ENCODE measurements at regions not wholly inside any gene's neighbourhood (a gene's known extent, or its start where the extent isn't known, plus 50 kb on each side); places are given as distances from the start of the nearest gene placed in this dataset.

GRCh38 chr14:86391085-86391484, 861.1 kb downstream of the FLRT2 start:
- no peaks in the 10 kb centered on the region for H3K36me3 ChIP-seq (ENCODE audit: control insufficient read depth, insufficient read depth, low read length)
- H3K4me3 ChIP-seq (ENCODE audit: low read length): no peak overlapping the region
- H3K4me1 ChIP-seq (ENCODE audit: control insufficient read depth, insufficient read depth, low read length): no peaks in the 10 kb centered on the region
- H3K9me3 ChIP-seq (ENCODE audit: control insufficient read depth, low read depth, low read length): peaks cover 10% of the 10 kb centered on the region
- H3K27ac ChIP-seq (ENCODE audit: low read length): no peak overlapping the region
- no peaks in the 10 kb centered on the region for H3K27me3 ChIP-seq (ENCODE audit: control insufficient read depth, insufficient read depth, low read length)
- WGBS (ENCODE audit: insufficient coverage, low lambda C conversion rate): no CpG with 5 or more reads among the region's 6 CpGs
- DNase-seq: no peak

- no peak for DNase-seq
- Histone ChIP-seq H3K27ac (ENCODE audit: low read length) (no peak overlapping the region), H3K36me3 (ENCODE audit: control insufficient read depth, insufficient read depth, low read length) (no peaks in the 10 kb centered on the region), H3K4me3 (ENCODE audit: low read length) (no peak overlapping the region), H3K4me1 (ENCODE audit: control insufficient read depth, insufficient read depth, low read length) (no peaks in the 10 kb centered on the region), H3K9me3 (ENCODE audit: control insufficient read depth, low read depth, low read length) (peaks cover 7% of the 10 kb centered on the region), H3K27me3 (ENCODE audit: control insufficient read depth, insufficient read depth, low read length) (no peaks in the 10 kb centered on the region)
- no CpG with 5 or more reads among the region's 3 CpGs for WGBS (ENCODE audit: insufficient coverage, low lambda C conversion rate)
Measured at GRCh38 chr14:86388216-86388615, 858.3 kb downstream of the FLRT2 start.

GRCh38 chr14:86373886-86374285, 843.9 kb downstream of the FLRT2 start:
- Histone ChIP-seq H3K4me3 (ENCODE audit: low read length) (no peak overlapping the region), H3K9me3 (ENCODE audit: control insufficient read depth, low read depth, low read length) (no peaks in the 10 kb centered on the region), H3K27ac (ENCODE audit: low read length) (no peak overlapping the region), H3K36me3 (ENCODE audit: control insufficient read depth, insufficient read depth, low read length) (no peaks in the 10 kb centered on the region), H3K27me3 (ENCODE audit: control insufficient read depth, insufficient read depth, low read length) (no peaks in the 10 kb centered on the region), H3K4me1 (ENCODE audit: control insufficient read depth, insufficient read depth, low read length) (no peaks in the 10 kb centered on the region)
- no peak for DNase-seq
- no CpG with 5 or more reads among the region's 1 CpG for WGBS (ENCODE audit: insufficient coverage, low lambda C conversion rate)

- no peaks in the 10 kb centered on the region for H3K36me3 ChIP-seq (ENCODE audit: control insufficient read depth, insufficient read depth, low read length)
- no peaks in the 10 kb centered on the region for H3K9me3 ChIP-seq (ENCODE audit: control insufficient read depth, low read depth, low read length)
- 100% methylated on average over 1 of the region's 1 CpG for WGBS (ENCODE audit: insufficient coverage, low lambda C conversion rate)
- H3K4me1 ChIP-seq (ENCODE audit: control insufficient read depth, insufficient read depth, low read length): no peaks in the 10 kb centered on the region
- H3K4me3 ChIP-seq (ENCODE audit: low read length): no peak overlapping the region
- no peak overlapping the region for H3K27ac ChIP-seq (ENCODE audit: low read length)
- no peak for DNase-seq
- H3K27me3 ChIP-seq (ENCODE audit: control insufficient read depth, insufficient read depth, low read length): no peaks in the 10 kb centered on the region
Measured at GRCh38 chr14:86372402-86372801, 842.5 kb downstream of the FLRT2 start.

GRCh38 chr14:86364634-86365033, 834.7 kb downstream of the FLRT2 start:
- no CpG with 5 or more reads among the region's 4 CpGs for WGBS (ENCODE audit: insufficient coverage, low lambda C conversion rate)
- H3K4me3 ChIP-seq (ENCODE audit: low read length): no peak overlapping the region
- H3K36me3 ChIP-seq (ENCODE audit: control insufficient read depth, insufficient read depth, low read length): no peaks in the 10 kb centered on the region
- DNase-seq: no peak
- no peaks in the 10 kb centered on the region for H3K4me1 ChIP-seq (ENCODE audit: control insufficient read depth, insufficient read depth, low read length)
- no peak overlapping the region for H3K27ac ChIP-seq (ENCODE audit: low read length)
- no peaks in the 10 kb centered on the region for H3K27me3 ChIP-seq (ENCODE audit: control insufficient read depth, insufficient read depth, low read length)
- peaks cover 10% of the 10 kb centered on the region for H3K9me3 ChIP-seq (ENCODE audit: control insufficient read depth, low read depth, low read length)

- no peak for DNase-seq
Measured at GRCh38 chr14:86363576-86363975, 833.6 kb downstream of the FLRT2 start.

GRCh38 chr14:86363047-86363446, 833.1 kb downstream of the FLRT2 start:
- Histone ChIP-seq H3K4me1 (ENCODE audit: control insufficient read depth, insufficient read depth, low read length) (no peaks in the 10 kb centered on the region), H3K27me3 (ENCODE audit: control insufficient read depth, insufficient read depth, low read length) (no peaks in the 10 kb centered on the region), H3K27ac (ENCODE audit: low read length) (no peak overlapping the region), H3K9me3 (ENCODE audit: control insufficient read depth, low read depth, low read length) (peaks cover 10% of the 10 kb centered on the region), H3K36me3 (ENCODE audit: control insufficient read depth, insufficient read depth, low read length) (no peaks in the 10 kb centered on the region), H3K4me3 (ENCODE audit: low read length) (no peak overlapping the region)
- no peak for DNase-seq
- no CpG with 5 or more reads among the region's 4 CpGs for WGBS (ENCODE audit: insufficient coverage, low lambda C conversion rate)

More at GRCh38 chr14:86363576-86363975, 833.6 kb downstream of the FLRT2 start:
- H3K27ac ChIP-seq (ENCODE audit: low read length): no peak overlapping the region
- no peaks in the 10 kb centered on the region for H3K36me3 ChIP-seq (ENCODE audit: control insufficient read depth, insufficient read depth, low read length)
- peaks cover 10% of the 10 kb centered on the region for H3K9me3 ChIP-seq (ENCODE audit: control insufficient read depth, low read depth, low read length)
- H3K4me3 ChIP-seq (ENCODE audit: low read length): no peak overlapping the region
- no peaks in the 10 kb centered on the region for H3K4me1 ChIP-seq (ENCODE audit: control insufficient read depth, insufficient read depth, low read length)
- WGBS (ENCODE audit: insufficient coverage, low lambda C conversion rate): no CpG with 5 or more reads among the region's 1 CpG
- H3K27me3 ChIP-seq (ENCODE audit: control insufficient read depth, insufficient read depth, low read length): no peaks in the 10 kb centered on the region

- Histone ChIP-seq H3K4me3 (ENCODE audit: low read length) (no peak overlapping the region), H3K9me3 (ENCODE audit: control insufficient read depth, low read depth, low read length) (no peaks in the 10 kb centered on the region), H3K27me3 (ENCODE audit: control insufficient read depth, insufficient read depth, low read length) (no peaks in the 10 kb centered on the region), H3K27ac (ENCODE audit: low read length) (no peak overlapping the region), H3K4me1 (ENCODE audit: control insufficient read depth, insufficient read depth, low read length) (no peaks in the 10 kb centered on the region), H3K36me3 (ENCODE audit: control insufficient read depth, insufficient read depth, low read length) (no peaks in the 10 kb centered on the region)
- no peak for DNase-seq
- 83% methylated on average over 1 of the region's 3 CpGs for WGBS (ENCODE audit: insufficient coverage, low lambda C conversion rate)
Measured at GRCh38 chr14:86357876-86358275, 827.9 kb downstream of the FLRT2 start.

- no peaks in the 10 kb centered on the region for H3K4me1 ChIP-seq (ENCODE audit: control insufficient read depth, insufficient read depth, low read length)
- DNase-seq: no peak
- H3K4me3 ChIP-seq (ENCODE audit: low read length): no peak overlapping the region
- H3K9me3 ChIP-seq (ENCODE audit: control insufficient read depth, low read depth, low read length): no peaks in the 10 kb centered on the region
- H3K36me3 ChIP-seq (ENCODE audit: control insufficient read depth, insufficient read depth, low read length): no peaks in the 10 kb centered on the region
- WGBS (ENCODE audit: insufficient coverage, low lambda C conversion rate): 71% methylated on average over 1 of the region's 3 CpGs
- no peak overlapping the region for H3K27ac ChIP-seq (ENCODE audit: low read length)
- no peaks in the 10 kb centered on the region for H3K27me3 ChIP-seq (ENCODE audit: control insufficient read depth, insufficient read depth, low read length)
Measured at GRCh38 chr14:86357119-86357518, 827.2 kb downstream of the FLRT2 start.

GRCh38 chr14:86346818-86347384, 817.0 kb downstream of the FLRT2 start:
- H3K4me3 ChIP-seq (ENCODE audit: low read length): no peak overlapping the region
- WGBS (ENCODE audit: insufficient coverage, low lambda C conversion rate): no CpG with 5 or more reads among the region's 3 CpGs
- no peaks in the 10 kb centered on the region for H3K36me3 ChIP-seq (ENCODE audit: control insufficient read depth, insufficient read depth, low read length)
- no peak overlapping the region for H3K27ac ChIP-seq (ENCODE audit: low read length)
- no peaks in the 10 kb centered on the region for H3K4me1 ChIP-seq (ENCODE audit: control insufficient read depth, insufficient read depth, low read length)
- DNase-seq: no peak
- H3K27me3 ChIP-seq (ENCODE audit: control insufficient read depth, insufficient read depth, low read length): no peaks in the 10 kb centered on the region
- no peaks in the 10 kb centered on the region for H3K9me3 ChIP-seq (ENCODE audit: control insufficient read depth, low read depth, low read length)

GRCh38 chr14:86334355-86334754, 804.4 kb downstream of the FLRT2 start:
- no peaks in the 10 kb centered on the region for H3K4me1 ChIP-seq (ENCODE audit: control insufficient read depth, insufficient read depth, low read length)
- no peaks in the 10 kb centered on the region for H3K27me3 ChIP-seq (ENCODE audit: control insufficient read depth, insufficient read depth, low read length)
- no peaks in the 10 kb centered on the region for H3K9me3 ChIP-seq (ENCODE audit: control insufficient read depth, low read depth, low read length)
- H3K4me3 ChIP-seq (ENCODE audit: low read length): no peak overlapping the region
- no peak for DNase-seq
- no peak overlapping the region for H3K27ac ChIP-seq (ENCODE audit: low read length)
- no CpG with 5 or more reads among the region's 3 CpGs for WGBS (ENCODE audit: insufficient coverage, low lambda C conversion rate)
- H3K36me3 ChIP-seq (ENCODE audit: control insufficient read depth, insufficient read depth, low read length): no peaks in the 10 kb centered on the region

All from large intestine (tissue), 3 donors.